ENCODE measurements at regions not wholly inside any gene's neighbourhood (a gene's known extent, or its start where the extent isn't known, plus 50 kb on each side); places are given as distances from the start of the nearest gene placed in this dataset.

DNA sequence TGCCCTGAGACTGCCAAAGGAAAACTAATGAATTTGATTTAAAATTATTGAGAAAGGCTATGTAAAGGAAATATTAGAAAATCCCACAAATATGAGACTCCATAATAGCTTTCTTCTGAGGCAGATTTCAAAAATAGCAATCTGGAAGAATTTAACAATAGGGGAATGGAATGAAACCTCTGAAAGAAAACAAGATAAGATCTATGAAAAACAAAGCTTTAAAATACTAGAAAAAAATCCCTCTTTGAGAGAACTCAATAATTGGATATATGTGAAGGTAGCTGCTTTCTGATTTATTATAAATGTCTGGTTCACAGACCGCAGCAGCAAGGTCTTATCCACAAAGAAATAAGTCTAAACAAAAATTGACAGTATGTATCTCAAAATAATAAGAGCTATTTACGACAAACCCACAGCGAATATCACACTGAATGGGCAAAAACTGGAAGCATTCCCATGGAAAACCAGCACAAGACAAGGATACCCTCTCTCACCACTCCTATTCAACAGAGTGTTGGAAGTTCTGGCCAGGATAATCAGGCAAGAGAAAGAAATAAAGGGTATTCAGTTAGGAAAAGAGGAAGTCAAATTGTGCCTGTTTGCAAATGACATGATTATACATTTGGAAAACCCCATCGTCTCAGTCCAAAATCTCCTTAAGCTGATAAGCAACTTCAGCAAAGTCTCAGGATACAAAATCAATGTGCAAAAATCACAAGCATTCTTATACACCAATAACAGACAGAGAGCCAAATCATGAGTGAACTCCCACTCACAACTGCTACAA lies 319.3 kb upstream of the THBS1 start:
- DNase-seq, result peak; percentile 53

DNA sequence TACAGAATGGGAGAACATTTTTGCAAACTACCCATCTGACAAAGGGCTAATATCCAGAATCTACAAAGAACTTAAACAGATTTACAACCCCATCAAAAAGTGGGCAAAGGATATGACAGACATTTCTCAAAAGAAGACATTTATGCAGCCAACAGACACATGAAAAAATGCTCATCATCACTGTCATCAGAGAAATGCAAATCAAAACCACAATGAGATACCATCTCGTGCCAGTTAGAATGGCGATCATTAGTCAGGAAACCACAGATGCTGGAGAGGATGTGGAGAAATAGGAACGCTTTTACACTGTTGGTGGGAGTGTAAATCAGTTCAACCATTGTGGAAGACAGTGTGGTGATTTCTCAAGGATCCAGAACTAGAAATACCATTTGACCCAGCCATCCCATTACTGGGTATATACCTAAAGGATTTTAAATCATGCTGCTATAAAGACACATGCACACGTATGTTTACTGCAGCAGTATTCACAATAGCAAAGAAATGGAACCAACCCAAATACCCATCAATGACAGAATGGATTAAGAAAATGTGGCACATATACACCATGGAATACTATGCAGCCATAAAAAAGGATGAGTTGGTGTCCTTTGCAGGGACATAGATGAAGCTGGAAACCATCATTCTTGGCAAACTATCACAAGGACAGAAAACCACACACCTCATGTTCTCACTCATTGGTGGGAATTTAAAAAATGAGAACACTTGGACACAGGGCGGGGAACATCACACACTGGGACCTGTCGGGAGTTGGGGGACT lies 317.7 kb upstream of the THBS1 start:
- DNase-seq, result peak; percentile 66

DNA sequence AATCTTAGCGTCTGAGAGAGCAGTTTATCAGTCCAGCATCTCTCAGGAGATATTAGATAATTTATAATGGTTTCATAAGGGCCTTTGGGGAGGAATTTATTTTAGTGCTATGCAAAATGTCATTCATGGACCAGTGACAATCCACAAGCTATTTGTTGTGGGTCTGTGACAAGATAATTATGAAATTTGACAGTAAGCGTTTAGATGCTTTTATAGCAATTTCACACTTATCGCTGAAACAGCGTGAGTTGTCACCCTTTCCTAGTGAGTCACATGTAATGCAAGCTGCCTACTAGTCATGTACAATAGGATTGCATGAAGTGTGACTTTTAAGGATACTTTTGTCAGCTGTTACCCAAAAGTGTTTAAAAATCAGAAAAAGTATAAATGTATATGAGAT lies 315.6 kb upstream of the THBS1 start:
- DNase-seq, result peak; percentile 70

DNA sequence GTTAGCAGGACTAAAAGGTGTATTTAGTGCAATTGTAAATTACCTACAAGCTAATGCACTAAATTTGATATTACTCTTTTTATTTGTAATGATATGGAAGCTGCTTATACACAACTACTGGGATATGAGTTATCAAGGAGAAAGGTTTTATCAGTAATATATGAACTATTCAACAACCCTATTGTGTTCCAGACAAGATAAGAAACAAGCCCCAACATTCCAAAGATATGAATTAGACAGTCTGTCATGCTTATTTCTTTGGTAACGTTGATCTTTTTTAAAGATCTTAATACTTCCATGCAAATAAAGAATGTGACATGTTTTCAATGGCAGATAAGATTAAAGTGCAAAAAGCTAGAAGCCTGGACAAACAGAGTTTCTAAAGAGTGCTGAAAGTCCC lies 314.0 kb upstream of the THBS1 start:
- DNase-seq, result no peak

DNA sequence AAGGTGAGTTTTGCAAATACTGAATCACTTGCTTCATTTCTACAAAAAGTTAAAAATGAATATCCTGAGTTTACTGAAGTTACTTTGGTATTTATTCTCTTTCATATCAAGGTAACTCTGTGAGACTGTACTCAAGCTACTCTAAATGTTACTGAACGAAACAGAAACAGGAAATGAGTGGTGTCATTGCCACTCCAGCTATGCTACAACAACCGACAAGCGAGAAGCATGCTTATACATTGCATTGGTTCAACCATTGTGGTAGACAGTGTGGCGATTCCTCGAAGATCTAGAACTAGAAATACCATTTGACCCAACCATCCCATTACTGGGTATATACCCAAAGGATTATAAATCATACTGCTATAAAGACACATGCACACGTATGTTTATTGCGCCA lies 313.2 kb upstream of the THBS1 start:
- peak; percentile 60 for DNase-seq

DNA sequence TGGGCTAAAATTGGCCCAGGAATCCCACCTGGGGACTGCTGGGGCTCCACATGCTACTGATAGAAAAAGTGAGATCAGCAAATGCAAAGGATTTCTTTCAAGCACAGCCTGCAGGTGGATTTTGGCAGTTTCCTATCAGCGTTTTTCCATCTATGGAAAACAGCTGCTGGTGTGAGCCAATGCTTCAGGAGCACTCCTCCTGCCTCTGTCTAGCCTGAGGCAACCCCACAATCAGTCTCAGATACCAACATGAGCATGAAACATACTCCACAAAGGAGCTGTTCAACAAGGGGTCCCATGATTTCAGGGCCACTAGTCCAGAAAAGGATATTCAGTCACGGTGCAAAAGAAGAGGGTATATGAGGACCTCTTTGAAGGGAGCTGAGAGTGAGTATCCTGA lies 311.5 kb upstream of the THBS1 start:
- DNase-seq, result no peak

DNA sequence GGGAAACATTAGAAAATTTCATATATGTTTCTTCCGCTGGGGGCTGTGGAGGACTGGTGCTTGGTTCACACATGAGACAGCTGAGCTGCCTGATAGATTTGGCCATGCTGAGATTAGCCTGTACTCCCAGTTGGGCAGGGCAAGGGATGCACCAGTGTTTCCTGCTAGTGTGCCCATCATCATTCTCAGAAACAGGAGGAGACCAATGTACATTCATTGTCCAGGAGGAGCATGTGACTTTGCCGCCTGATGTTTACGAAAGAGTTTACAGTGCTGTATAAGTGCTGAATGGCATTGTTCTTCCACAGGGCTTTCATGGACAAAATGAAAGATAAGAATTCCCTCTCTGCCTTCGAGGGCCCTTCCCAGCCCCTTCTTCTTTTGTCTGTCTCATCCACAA lies 311.1 kb upstream of the THBS1 start:
- DNase-seq, result no peak

DNA sequence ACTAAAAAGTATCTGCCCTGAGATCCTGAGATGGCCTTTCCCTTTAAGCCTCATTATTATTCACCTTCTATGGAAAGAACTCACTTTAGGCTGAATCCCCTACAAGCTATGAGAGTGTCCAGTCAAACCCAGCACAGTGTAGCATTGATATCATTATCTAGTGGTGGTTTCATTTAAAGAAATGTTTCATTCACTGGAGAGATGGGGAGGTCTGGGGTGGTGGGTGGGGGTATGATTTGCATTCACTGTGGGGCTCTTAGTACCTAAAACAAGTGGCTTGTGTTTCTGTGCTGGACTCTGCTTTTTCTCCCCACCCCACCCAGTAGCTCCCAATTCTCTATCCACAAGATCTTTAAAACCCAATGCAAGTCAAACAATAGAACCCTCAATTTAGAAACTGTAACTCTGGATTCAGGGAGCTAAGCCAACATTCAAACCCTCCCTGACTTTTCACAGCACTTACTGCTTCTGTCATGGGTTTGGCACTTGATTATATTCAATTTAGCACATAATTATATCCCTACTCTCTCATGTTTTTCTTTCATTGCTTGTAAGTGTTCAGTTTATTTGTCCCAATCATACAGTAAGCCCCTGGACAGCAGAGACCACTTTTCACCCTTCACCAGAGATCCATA lies 310.5 kb upstream of the THBS1 start:
- DNase-seq, result no peak

DNA sequence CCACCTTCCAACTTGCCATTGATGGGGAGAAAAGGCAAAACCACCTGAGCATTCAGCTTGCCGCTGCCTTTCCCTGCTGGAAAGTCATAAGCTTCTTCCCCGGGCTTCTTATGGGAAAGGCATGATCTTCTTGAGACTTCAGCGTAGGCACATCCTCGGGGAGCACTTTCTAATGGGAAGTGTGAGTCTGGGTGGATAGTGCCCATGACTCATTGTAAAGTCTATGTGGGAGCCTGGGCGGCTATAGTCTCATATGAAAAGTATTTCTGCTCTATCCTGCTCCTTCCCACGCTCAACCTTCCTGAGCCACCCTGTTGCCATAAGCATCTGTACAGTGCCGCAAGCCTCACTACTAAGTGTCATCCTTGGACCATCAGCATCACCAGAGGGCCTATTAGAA lies 309.9 kb upstream of the THBS1 start:
- peak; percentile 27 for DNase-seq

DNA sequence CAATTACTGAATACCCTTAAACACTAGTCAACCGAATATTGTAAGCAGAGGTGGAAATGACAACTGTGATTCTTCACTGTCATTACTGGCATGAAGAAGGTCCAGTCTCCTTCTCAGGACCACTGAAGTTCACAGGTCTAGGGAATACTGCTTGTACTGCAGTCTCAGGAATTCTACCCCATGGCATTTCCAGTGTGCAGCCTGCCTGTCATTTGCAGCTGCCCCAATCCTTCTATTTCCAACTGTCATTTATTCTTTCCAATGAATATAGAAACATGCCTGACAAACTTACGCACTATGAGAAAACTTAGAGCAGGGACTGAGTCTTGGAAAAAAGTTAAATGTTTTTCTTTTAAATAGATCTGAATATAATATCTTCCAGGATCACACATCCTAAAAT lies 308.0 kb upstream of the THBS1 start:
- DNase-seq, result no peak

DNA sequence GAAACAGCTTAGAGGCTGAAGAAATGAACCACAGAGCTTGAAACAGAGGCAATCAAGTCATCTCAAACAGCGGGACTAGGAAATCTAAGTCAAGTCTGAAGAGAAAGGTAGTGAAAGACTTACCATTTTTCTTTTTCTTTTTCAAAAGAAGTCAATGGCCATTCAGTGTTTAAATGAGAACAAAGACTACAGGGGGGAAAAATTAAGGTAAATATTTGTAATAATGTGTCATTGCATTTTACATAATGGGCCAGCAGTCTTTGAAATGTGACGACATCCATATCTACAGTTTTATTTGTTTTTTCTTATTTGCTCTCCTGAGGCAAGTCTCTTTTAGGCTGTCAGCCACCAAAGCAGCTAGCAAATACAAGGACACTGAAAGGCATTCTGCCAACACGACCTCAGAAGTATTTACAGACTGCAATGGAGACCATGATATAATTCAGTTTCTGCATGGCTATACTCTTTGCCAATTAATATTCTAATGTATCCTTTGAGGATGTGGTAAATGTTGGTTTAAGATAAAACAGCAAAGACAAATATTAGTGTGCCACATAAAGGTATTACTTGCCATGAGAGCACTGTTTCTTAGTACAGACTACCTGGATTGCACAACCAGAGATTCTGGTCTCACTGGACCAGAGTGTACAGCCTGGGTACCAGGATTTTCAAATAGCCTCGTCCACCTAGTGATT lies 307.0 kb upstream of the THBS1 start:
- no peak for DNase-seq

DNA sequence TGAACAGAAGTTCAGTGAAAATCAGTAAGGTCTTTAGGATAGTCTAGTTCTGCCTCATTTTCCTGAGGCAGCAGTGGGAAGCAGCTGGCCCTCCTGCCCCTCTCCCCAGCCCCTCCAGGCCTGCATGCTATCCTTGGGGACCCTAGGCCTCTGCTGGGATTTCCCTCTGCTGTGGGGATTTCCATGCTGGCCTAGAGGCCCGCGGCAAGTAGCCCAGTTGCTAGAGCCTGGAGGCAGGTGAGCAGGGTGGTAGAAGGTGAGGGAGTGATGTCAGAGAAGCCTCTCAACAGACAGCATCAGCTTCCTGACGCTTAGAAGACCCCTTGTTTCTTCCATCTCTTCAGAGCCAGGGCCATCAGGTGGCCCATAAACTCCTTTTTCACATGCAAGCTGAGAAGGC lies 305.8 kb upstream of the THBS1 start:
- no peak for DNase-seq

DNA sequence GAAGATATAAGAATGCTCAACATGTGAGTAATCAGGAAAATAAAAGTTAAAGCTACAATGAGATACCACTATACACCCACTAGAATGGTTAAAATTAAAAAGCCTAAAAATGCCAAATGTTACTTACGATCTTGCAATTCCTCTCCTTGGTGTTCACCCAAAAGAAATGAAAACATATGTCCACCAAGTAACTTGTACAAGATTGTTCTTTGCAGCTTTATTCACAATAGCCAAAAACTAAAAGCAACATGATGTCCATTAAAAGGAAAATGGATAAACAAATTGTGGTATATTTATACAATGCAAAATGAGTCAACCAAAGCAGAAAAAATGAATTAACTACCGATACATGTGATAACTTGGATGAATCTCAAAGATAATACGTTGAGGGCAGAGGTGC lies 301.6 kb upstream of the THBS1 start:
- DNase-seq, result no peak

DNA sequence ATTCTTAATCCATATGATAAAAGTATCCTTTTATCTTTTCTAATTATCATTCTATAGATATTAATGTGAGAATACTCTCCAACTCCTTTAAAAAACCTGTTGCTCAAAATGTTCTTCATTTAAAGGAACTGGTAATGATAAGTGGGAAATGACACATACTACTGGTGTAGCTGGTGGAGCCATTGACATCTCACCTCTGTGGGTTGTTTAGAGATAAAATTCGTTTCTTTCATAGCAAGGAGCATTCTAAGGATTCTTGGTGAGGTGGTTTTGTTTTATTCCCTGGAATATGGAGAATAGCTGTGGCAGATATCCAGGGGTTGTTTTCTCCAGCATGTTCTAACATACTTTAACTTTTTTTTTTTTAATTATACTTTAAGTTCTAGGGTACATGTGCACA lies 299.8 kb upstream of the THBS1 start:
- no peak for DNase-seq

DNA sequence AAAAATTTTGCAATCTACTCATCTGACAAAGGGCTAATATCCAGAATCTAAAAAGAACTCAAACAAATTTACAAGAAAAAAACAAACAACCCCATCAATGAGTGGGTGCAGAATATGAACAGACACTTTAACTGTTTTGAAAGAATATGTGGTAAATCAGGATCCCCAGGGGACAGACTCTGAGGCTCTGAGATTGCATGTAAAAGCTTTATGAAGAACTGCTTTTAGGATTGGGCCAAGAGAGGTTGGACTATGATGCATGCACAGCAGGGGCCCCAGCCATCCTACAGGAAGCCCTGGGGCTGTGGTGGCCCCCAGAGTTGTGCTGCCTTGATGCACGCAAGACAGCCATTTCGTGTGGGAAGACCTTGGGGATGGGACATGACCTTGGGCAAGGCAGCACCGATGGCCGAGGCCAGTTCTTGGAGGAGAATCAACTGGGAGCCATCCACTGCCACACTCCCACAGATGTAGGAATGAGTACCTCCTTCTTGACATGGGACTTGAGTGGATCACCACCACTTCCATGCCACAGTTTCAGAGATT lies 298.1 kb upstream of the THBS1 start:
- no peak for DNase-seq

DNA sequence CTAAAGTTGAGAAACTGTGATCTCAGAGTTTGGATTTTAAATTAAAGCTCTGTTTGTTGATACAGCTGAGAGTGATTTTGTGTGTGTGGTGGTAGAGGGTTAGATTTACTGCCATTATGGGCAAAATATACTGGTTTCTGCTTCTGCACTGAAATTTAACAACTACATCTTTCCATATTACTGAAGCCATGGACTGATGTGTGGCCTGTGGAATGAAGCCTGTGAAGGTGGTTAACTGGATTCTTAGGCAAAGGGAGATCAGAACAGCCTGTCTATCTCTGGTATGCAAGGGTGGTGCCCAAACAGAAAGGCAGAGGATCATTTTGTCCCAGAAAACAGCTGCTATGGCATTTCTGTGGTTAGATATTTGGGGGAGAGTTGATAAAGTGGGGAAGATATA lies 297.3 kb upstream of the THBS1 start:
- DNase-seq, result no peak

DNA sequence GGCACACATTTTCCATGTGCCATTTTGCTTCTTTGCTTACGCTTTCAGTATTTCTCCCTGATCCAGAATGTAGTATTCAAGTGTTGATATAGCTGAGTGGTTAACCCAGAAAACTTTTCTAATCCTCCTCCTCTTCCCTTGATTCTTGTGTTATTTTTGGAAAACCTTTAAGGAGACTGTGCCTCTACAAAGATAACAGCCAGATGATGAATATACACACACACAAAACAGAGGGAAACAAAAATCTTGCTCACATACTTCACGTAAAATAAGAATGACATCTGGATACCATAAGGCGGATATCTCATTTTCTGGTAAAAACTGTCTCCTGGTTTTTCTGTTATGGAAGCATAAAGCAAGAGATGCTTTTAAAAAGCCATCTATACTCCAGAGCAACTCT lies 295.8 kb upstream of the THBS1 start:
- no peak for DNase-seq

DNA sequence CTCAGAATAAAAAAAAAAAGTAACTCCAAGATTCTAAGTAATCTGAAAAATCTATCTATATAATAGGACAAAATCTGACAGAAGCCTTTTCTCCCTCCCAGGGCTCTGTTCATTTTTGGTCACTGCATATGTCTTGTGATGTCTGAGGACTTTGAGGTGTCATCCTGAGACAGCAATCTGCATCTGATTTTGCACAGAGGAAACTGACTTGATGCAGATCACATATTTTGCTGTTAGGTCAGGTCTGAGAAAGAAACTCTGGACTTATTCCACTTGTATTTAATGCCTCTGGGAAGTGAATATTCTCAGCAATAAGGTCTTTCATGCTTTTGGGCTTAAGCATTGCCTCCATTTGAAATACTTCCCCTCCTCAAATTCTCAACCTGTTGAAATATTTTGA lies 295.2 kb upstream of the THBS1 start:
- DNase-seq, result no peak

DNA sequence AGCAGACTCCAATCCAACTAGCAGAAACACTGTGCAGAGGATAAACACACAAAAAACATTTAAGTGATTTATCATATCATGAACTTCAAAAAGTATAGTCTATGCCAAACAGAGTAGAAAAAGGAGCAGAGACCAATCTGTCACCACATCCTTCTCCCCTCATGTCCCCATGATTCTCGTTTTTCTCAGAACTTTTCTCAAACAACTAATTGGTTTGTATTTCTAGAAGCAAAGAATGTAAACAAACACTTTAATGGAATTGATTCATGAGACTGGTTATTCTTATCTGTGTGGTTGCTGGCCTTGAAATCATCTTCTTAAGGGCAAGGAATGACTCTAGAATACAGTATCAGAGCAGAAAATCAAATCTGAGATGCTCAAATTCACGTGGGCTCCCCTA lies 294.2 kb upstream of the THBS1 start:
- DNase-seq, result no peak

DNA sequence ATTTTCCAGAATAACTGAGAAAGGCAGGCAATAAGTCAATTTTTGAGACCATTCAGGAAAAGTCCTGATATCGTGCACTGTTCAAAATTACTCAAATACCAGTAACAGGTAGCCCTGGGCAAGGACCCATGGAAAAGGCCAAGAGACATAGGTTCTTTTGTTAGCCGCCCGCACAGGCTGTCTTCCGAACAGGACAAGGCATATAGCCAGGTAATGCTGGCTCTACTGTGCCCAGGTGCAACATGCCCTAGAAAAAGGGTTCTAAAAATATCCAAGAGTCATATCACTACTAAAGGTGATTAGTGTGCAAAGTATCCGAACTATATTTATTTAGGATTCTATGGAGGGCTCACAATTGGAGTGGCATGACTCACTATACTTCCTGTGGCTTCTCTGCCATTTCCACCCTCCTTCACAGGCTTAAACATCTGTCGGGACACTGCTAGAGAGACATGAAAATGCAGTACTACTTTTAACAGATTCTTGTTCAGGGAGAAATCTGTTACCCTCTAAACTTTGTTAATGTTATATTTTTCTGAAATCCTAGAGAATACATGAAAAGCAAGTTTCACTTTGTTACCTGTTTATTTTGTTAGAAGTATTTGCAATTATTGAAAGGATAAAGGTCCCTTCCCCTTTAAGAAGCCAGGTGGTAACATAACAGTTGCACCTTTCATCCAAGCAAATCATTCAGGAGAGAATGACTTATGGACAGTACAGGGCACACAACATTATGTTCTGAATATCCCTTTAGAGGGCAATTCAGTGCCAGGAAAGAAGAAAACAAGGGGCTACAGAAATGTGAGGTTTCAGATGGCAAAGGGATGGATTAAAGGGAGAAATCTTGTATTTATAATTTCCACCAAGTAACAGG lies 293.3 kb upstream of the THBS1 start:
- DNase-seq, result no peak

DNA sequence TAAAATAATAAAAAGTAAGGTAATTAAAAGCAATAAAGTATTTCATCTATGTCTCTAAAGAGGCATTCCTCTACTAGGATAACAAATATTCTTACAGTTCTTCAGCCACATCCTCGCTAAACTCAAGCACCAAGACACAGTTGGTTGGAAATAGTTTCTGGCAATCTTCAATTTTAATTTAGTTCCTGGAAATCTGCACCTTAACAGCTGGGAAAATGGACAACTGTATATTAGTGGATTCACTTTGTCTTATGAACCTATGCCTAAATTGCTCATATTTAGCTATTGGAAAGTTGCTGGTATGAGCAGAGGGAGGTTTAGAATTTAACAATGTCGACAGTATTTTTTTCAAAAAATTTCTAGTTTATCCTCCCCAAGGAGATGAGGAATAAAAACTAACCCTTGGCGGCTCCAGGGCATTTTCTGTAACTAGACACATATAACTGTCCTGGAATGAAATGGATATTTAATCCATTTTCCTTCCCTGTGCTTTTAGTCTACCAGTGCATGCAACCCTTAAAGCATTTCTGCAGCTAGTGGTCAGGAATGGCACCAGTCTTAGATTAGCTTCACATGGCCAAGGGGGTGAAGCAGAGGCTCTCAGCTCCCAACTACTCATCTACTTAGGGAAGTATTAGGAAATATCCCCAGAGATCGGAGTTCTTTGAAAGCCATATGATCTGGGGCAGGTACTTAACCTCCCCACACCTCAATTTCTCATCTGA lies 290.0 kb upstream of the THBS1 start:
- DNase-seq, result no peak

Data from inflammatory macrophage treated with lipopolysaccharide for 4 hours (primary cell).